Testis (tissue), 2 donors: ENCODE measurements at regions not wholly inside any gene's neighbourhood (a gene's known extent, or its start where the extent isn't known, plus 50 kb on each side); places are given as distances from the start of the nearest gene placed in this dataset.

Experiments used
- CTCF ChIP-seq, 3 experiments: fragments of 450-650 bp in 2 of 3; fragments of 200-600 bp in 1 of 3; sonication (generic) in 1 of 3; IDR thresholded peaks; one replicate each; pipeline ENCODE4 v1.5.1; 2016 to 2019; ENCODE audit warnings: antibody characterized with exemption in 3 of 3, mild to moderate bottlenecking in 2 of 3, moderate library complexity in 1 of 3
- POLR2A ChIP-seq: fragments of 450-650 bp; IDR thresholded peaks from one replicate; pipeline ENCODE4 v1.6.1; 2017; ENCODE audit warnings: antibody characterized with exemption, mild to moderate bottlenecking, moderate library complexity

GRCh38 chr18:69138088-69138487, 262.6 kb upstream of the DOK6 start:
- no peak for TF ChIP-seq CTCF (IDR thresholded peaks at IDR 0.05)
- no peak for TF ChIP-seq POLR2A
